ENCODE measurements at regions not wholly inside any gene's neighbourhood (a gene's known extent, or its start where the extent isn't known, plus 50 kb on each side); places are given as distances from the start of the nearest gene placed in this dataset.

DNA sequence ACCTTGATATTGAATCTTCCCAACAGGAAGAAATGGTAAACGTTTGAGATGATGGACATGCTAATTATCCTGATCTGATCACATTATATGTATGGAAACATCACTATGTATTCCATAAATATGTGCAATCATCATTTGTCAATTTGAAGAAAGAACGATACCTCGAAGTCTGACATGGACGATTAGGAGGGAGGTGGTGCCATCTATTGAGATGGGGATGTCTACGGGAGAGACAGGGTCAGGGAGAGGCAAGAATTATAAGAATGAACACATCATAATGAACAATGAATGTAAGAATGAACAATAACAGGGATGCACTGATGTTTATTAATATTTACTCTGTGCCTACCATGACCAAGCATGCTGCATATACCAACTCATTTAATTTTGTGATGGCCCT is 93.7 kb upstream of the SOD3 start:
- no peak for TF ChIP-seq EZH2 (IDR thresholded peaks at IDR 0.05; ENCODE audit: borderline replicate concordance, low read depth, low read length, severe bottlenecking)
- TF ChIP-seq, protein P1, sequence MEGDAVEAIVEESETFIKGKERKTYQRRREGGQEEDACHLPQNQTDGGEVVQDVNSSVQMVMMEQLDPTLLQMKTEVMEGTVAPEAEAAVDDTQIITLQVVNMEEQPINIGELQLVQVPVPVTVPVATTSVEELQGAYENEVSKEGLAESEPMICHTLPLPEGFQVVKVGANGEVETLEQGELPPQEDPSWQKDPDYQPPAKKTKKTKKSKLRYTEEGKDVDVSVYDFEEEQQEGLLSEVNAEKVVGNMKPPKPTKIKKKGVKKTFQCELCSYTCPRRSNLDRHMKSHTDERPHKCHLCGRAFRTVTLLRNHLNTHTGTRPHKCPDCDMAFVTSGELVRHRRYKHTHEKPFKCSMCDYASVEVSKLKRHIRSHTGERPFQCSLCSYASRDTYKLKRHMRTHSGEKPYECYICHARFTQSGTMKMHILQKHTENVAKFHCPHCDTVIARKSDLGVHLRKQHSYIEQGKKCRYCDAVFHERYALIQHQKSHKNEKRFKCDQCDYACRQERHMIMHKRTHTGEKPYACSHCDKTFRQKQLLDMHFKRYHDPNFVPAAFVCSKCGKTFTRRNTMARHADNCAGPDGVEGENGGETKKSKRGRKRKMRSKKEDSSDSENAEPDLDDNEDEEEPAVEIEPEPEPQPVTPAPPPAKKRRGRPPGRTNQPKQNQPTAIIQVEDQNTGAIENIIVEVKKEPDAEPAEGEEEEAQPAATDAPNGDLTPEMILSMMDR (IDR thresholded peaks at IDR 0.05; ENCODE audit: extremely low read depth in 1 of 2, insufficient read depth in 1 of 2, low read depth in 1 of 2, low read length in 2 of 2), result no peak

All from endothelial cell of umbilical vein (primary cell).